HEK293T (cell line): ENCODE measurements at regions not wholly inside any gene's neighbourhood (a gene's known extent, or its start where the extent isn't known, plus 50 kb on each side); places are given as distances from the start of the nearest gene placed in this dataset.

Experiments
- ARNT ChIP-seq: fragments of 450-650 bp; IDR thresholded peaks from 2 replicates; pipeline ENCODE4 v1.6.1; 2017; ENCODE audit warnings: mild to moderate bottlenecking
- BHLHE40 ChIP-seq: fragments of 450-650 bp; IDR thresholded peaks from 2 replicates; pipeline ENCODE4 v1.6.1; 2016; ENCODE audit warnings: mild to moderate bottlenecking, moderate library complexity, borderline replicate concordance
- ELF4 ChIP-seq: fragments of 450-650 bp; IDR thresholded peaks from 2 replicates; pipeline ENCODE4 v1.6.1; 2017; ENCODE audit warnings: antibody characterized with exemption
- FOXA1 ChIP-seq: fragments of 450-650 bp; IDR thresholded peaks from 2 replicates; pipeline ENCODE4 v1.6.1; 2016; ENCODE audit warnings: mild to moderate bottlenecking
- FOXK2 ChIP-seq: fragments of 450-650 bp; IDR thresholded peaks from 2 replicates; pipeline ENCODE4 v1.6.1; 2016; ENCODE audit warnings: mild to moderate bottlenecking
- FOXM1 ChIP-seq: fragments of 450-650 bp; IDR thresholded peaks from 2 replicates; pipeline ENCODE4 v1.6.1; 2017; ENCODE audit warnings: mild to moderate bottlenecking, borderline replicate concordance
- HDGF ChIP-seq: fragments of 450-650 bp; IDR thresholded peaks from 2 replicates; pipeline ENCODE4 v1.6.1; 2017; ENCODE audit warnings: antibody characterized with exemption, borderline replicate concordance
- L3MBTL2 ChIP-seq: fragments of 450-650 bp; conservative IDR thresholded peaks from 2 replicates; pipeline ENCODE4 v1.6.1; 2016; ENCODE audit warnings: mild to moderate bottlenecking
- LEF1 ChIP-seq: fragments of 450-650 bp; IDR thresholded peaks from 2 replicates; pipeline ENCODE4 v1.6.1; 2017; ENCODE audit warnings: mild to moderate bottlenecking, borderline replicate concordance
- PKNOX1 ChIP-seq: fragments of 450-650 bp; IDR thresholded peaks from 2 replicates; pipeline ENCODE4 v1.6.1; 2016
- SP1 ChIP-seq: fragments of 450-650 bp; IDR thresholded peaks from 2 replicates; pipeline ENCODE4 v1.6.1; 2017
- SUZ12 ChIP-seq: fragments of 450-650 bp; IDR thresholded peaks from 2 replicates; pipeline ENCODE4 v1.6.1; 2016; ENCODE audit warnings: mild to moderate bottlenecking
- TARDBP ChIP-seq: fragments of 450-650 bp; IDR thresholded peaks from 2 replicates; pipeline ENCODE4 v1.6.1; 2016

- TF ChIP-seq SP1 (no peak), L3MBTL2 (no peak), ELF4 (no peak), FOXM1 (no peak), TARDBP (no peak), ARNT (no peak), BHLHE40 (no peak), SUZ12 (no peak), LEF1 (no peak), PKNOX1 (no peak), FOXA1 (no peak), HDGF (no peak), FOXK2 (no peak)
These were observed 89.9 kb downstream of the GPX5 start for GRCh38 chr6:28615616-28615954.
